HL-60/S4 treated with retinoic acid at 250 ng/mL for 4 days and 3 days (cell line): ENCODE measurements at regions not wholly inside any gene's neighbourhood (a gene's known extent, or its start where the extent isn't known, plus 50 kb on each side); places are given as distances from the start of the nearest gene placed in this dataset.

Experiments
- in situ Hi-C: fragments of 300-500 bp; cut with MboI; formaldehyde crosslinking; loops from 2 replicates; pipeline ENCODE4 v1.7.0; 2022; ENCODE audit warnings: low sequenced_read_pairs

- in situ Hi-C loops, result no loop called here
Observed at GRCh38 chr1:244954359-244954758, 90.0 kb upstream of the HNRNPU start.

DNA sequence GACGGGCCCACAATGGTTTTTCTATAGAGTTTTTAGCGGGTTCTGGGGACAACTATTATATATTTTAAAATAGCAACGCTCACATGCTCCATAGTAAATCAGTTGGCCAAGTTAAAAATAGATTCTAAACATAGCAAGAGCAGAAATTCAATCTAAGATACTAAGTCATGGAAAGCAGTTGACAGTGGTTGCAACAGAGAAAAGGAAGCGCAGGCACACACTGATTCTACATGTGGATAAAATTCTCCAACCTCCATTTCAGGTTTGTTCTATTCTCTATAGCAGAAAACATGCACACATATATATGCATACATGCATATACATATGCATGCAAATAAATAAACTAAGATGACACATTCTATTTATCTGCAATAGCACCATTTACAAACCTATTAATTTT is 89.6 kb upstream of the HNRNPU start:
- in situ Hi-C loops, result no loop called here

DNA sequence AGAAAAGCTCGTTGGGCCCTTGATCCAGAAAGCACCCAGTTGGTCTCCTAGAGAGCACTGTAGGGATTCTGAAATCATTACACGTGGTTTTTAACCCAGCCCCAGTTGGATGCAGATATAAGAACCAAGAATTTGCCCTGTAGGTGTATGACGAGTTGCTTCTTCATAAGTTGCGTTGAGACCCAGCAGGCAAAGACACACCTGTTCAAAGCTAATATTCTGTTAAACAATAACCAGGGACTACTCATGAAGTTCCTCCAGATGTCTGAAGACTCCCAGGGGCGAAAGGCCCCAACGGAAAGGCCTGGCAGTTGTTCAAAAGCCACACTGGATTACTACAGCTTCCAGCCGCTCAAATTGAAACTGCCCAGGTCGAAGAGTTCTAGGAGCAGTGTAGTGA is 88.6 kb upstream of the HNRNPU start:
- in situ Hi-C loops, result no loop called here

GRCh38 chr1:244952280-244952933 is 88.1 kb upstream of the HNRNPU start:
- in situ Hi-C loops, result no loop called here

DNA sequence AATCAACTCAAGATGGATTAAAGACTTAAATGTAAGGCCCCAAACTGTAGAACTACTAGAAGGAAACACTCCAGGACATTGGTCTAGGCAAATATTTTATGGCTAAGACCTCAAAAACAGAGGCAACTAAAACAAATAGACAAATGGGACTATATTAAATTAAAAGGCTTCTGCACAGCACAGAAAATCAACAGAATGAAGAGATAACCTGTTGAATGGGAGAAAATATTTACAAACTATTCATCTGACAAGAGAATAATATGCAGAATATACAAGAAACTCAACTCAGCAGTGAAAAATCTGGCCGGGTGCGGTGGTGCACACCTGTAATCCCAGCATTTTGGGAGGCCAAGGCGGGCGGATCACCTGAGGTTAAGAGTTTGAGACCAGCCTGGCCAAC is 84.1 kb upstream of the HNRNPU start:
- in situ Hi-C loops, result no loop called here

GRCh38 chr1:244945109-244945671 is 80.8 kb upstream of the HNRNPU start:
- in situ Hi-C loops, result no loop called here

GRCh38 chr1:244941121-244941520 is 76.8 kb upstream of the HNRNPU start:
- in situ Hi-C loops, result no loop called here

- in situ Hi-C loops, result no loop called here
Observed at GRCh38 chr1:244937099-244937498, 72.8 kb upstream of the HNRNPU start.

- in situ Hi-C loops, result no loop called here
Observed at GRCh38 chr1:244920911-244921761, 56.8 kb upstream of the HNRNPU start.

GRCh38 chr1:244919320-244920282 is 55.3 kb upstream of the HNRNPU start:
- in situ Hi-C loops, result no loop called here

DNA sequence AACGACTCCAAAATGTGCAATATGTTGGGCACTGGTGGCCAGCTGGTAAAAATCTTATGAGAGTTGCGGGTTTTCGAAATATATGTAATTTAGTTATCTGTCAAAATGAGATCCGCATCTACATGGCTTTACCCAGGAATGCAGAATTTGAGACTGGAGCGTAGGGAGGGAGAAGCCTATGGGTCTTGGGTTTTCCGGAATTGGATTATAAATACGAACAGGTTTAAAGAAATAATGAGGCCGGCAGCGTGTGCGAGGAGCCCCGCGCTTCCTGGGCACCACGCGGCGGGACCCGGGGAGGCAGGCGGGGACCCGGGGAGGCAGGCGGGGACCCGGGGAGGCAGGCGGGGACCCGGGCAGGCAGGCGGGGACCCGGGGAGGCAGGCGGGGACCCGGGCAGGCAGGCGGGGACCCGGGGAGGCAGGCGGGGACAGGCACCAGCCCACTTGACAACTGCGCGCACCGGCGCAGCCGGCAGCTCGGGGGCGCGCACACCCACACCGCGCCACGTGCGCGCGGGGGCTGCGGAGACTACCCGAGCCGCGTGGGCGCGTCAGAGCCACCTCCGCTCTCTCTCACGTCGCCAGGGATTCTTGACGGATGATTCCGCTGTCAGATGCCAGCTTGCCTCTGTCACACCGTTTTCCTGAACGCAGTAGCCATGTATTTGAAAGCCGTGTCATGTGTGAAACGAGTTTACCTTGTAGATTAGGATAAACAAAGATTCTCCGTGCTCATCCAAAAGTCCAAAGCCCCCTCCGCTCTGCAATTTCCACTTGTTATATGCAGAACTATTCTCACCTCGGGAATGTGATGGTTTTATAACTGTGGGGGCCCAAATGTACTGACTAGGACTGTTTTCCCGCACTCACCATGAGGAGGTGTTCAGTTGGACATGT is 54.3 kb upstream of the HNRNPU start:
- in situ Hi-C loops, result no loop called here

- in situ Hi-C loops, result no loop called here
Observed at GRCh38 chr1:244917073-244917670, 52.8 kb upstream of the HNRNPU start.

DNA sequence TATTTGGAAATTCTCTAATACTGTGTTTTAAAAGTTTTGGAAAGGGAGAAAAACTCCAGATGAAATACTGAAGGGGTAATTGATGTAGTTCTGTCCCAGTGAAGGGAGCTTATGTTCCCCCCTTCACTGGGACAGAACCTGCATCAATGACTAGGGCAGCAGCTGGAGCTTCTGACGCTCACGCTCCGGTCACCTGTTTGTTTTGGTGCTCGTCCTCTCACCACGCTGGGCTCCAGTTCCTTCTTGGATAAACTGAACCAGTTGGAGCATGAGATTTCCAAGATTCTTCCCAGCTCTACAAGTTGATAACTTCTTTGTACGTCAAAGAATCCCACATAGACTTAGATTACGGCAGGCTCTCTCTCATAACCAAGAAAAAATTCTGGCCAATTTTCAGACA is 51.4 kb upstream of the HNRNPU start:
- in situ Hi-C loops, result no loop called here

DNA sequence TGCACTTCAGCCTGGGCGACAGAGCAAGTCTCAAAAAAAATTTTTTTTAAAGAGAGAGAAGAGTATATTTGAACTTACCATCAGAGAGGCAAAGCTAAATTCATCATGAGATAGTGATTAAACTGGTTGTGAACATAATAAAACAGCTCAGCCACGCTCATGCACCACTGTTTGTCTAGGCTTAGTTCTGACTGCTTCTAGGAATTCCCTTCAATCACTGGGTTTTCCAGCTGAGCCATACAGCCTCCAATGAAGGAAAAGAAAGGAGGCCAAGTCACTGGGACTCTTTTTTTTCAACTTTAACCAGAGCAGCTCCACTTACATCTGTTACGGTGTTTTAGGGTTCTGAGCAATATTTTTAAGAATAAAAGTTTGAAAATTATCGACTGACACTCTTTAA is 50.4 kb upstream of the HNRNPU start:
- in situ Hi-C loops, result no loop called here
